Suprapubic skin (tissue), 4 donors: ENCODE measurements at regions not wholly inside any gene's neighbourhood (a gene's known extent, or its start where the extent isn't known, plus 50 kb on each side); places are given as distances from the start of the nearest gene placed in this dataset.
A peak's percentile ranks its signal among the peaks of the same experiment; 100 is the strongest.

Experiments used
- DNase-seq, 2 donors: peaks; one replicate each; pipeline ENCODE4 v3.0.0-alpha.2; 2019; ENCODE audit warnings: low spot score in 2 of 2
- H3K27ac ChIP-seq: fragments of 200-600 bp; sonication (generic); one replicate; pipeline ENCODE4 v1.5.1; 2019
- H3K27me3 ChIP-seq: fragments of 200-600 bp; sonication (generic); one replicate; pipeline ENCODE4 v1.5.1; 2019
- H3K36me3 ChIP-seq: fragments of 200-600 bp; sonication (generic); one replicate; pipeline ENCODE4 v1.5.1; 2019
- H3K4me1 ChIP-seq: fragments of 200-600 bp; sonication (generic); one replicate; pipeline ENCODE4 v1.5.1; 2019
- H3K4me3 ChIP-seq: fragments of 200-600 bp; sonication (generic); one replicate; pipeline ENCODE4 v1.5.1; 2019; ENCODE audit warnings: mild to moderate bottlenecking
- H3K9me3 ChIP-seq: fragments of 200-600 bp; sonication (generic); one replicate; pipeline ENCODE4 v1.5.1; 2019
- CTCF ChIP-seq, 2 donors: fragments of 200-600 bp in 1 of 2; fragments of 450-650 bp in 1 of 2; sonication (generic) in 1 of 2; IDR thresholded peaks; one replicate each; pipeline ENCODE4 v1.5.1; 2016 to 2019; ENCODE audit warnings: antibody characterized with exemption in 2 of 2, mild to moderate bottlenecking in 1 of 2, moderate library complexity in 1 of 2
- EP300 ChIP-seq: sonication (generic); formaldehyde crosslinking; IDR thresholded peaks from one replicate; pipeline ENCODE4 v1.6.1; 2017; ENCODE audit warnings: antibody characterized with exemption
- POLR2A ChIP-seq, 2 donors: fragments of 450-650 bp; IDR thresholded peaks; one replicate each; pipeline ENCODE4 v1.6.1; 2017; ENCODE audit warnings: antibody characterized with exemption in 2 of 2, mild to moderate bottlenecking in 2 of 2, moderate library complexity in 2 of 2
- POLR2AphosphoS5 ChIP-seq, 3 donors: sonication (generic); formaldehyde crosslinking; IDR thresholded peaks; one replicate each; pipeline ENCODE4 v1.6.1; 2017; ENCODE audit warnings: antibody characterized with exemption in 3 of 3
- whole genome bisulfite sequencing: methylation state at CpG from one replicate; pipeline ENCODE4 v1.1.5; 2018; 5-methylcytosine and 5-hydroxymethylcytosine counted together

- Histone ChIP-seq H3K4me1 (peaks cover 31% of the 10 kb centered on the region), H3K9me3 (no peaks in the 10 kb centered on the region), H3K36me3 (no peaks in the 10 kb centered on the region), H3K27ac (peak overlapping the region; percentile 71), H3K27me3 (no peaks in the 10 kb centered on the region), H3K4me3 (no peak overlapping the region)
- WGBS, result 36% methylated on average over 1 of the region's 1 CpG
- TF ChIP-seq CTCF (IDR thresholded peaks at IDR 0.05), result no peak
- no peak for DNase-seq
Measured at GRCh38 chr7:25754751-25755150, 397.2 kb upstream of the NFE2L3 start.

- Histone ChIP-seq H3K36me3 (no peaks in the 10 kb centered on the region), H3K4me1 (peaks cover 31% of the 10 kb centered on the region), H3K9me3 (no peaks in the 10 kb centered on the region), H3K27me3 (no peaks in the 10 kb centered on the region), H3K4me3 (no peak overlapping the region), H3K27ac (no peak overlapping the region)
- no peak for DNase-seq
- no peak for TF ChIP-seq EP300
- TF ChIP-seq POLR2A (IDR thresholded peaks at IDR 0.05), result no peak
- no peak for TF ChIP-seq POLR2AphosphoS5 (IDR thresholded peaks at IDR 0.05)
- TF ChIP-seq CTCF (IDR thresholded peaks at IDR 0.05), result no peak
Measured at GRCh38 chr7:25756601-25757000, 395.4 kb upstream of the NFE2L3 start.

- no peaks in the 10 kb centered on the region for H3K36me3 ChIP-seq
- peaks cover 22% of the 10 kb centered on the region for H3K4me1 ChIP-seq
- TF ChIP-seq POLR2AphosphoS5 (IDR thresholded peaks at IDR 0.05) (no peak), EP300 (no peak), POLR2A (IDR thresholded peaks at IDR 0.05) (no peak), CTCF (IDR thresholded peaks at IDR 0.05) (no peak)
- DNase-seq, result no peak
- no peak overlapping the region for H3K4me3 ChIP-seq
- no peaks in the 10 kb centered on the region for H3K27me3 ChIP-seq
- H3K9me3 ChIP-seq, result no peaks in the 10 kb centered on the region
- no peak overlapping the region for H3K27ac ChIP-seq
- 53% methylated on average over 4 of the region's 4 CpGs for WGBS
Measured at GRCh38 chr7:25758559-25758958, 393.4 kb upstream of the NFE2L3 start.

- TF ChIP-seq POLR2A (IDR thresholded peaks at IDR 0.05) (no peak), EP300 (no peak), POLR2AphosphoS5 (IDR thresholded peaks at IDR 0.05) (no peak), CTCF (IDR thresholded peaks at IDR 0.05) (no peak)
- no peaks in the 10 kb centered on the region for H3K36me3 ChIP-seq
Measured at GRCh38 chr7:25759286-25759685, 392.7 kb upstream of the NFE2L3 start.

GRCh38 chr7:25759748-25760147 lies 392.2 kb upstream of the NFE2L3 start:
- TF ChIP-seq POLR2A (IDR thresholded peaks at IDR 0.05), result no peak
- TF ChIP-seq EP300, result no peak
- TF ChIP-seq CTCF (IDR thresholded peaks at IDR 0.05), result no peak
- TF ChIP-seq POLR2AphosphoS5 (IDR thresholded peaks at IDR 0.05), result no peak
- Histone ChIP-seq H3K4me3 (no peak overlapping the region), H3K36me3 (no peaks in the 10 kb centered on the region), H3K9me3 (no peaks in the 10 kb centered on the region), H3K27ac (no peak overlapping the region), H3K4me1 (peaks cover 11% of the 10 kb centered on the region), H3K27me3 (no peaks in the 10 kb centered on the region)
- DNase-seq, result no peak
- 89% methylated on average over 3 of the region's 3 CpGs for WGBS

More at GRCh38 chr7:25759286-25759685, 392.7 kb upstream of the NFE2L3 start:
- Histone ChIP-seq H3K4me1 (peaks cover 15% of the 10 kb centered on the region), H3K9me3 (no peaks in the 10 kb centered on the region), H3K27ac (no peak overlapping the region), H3K27me3 (no peaks in the 10 kb centered on the region), H3K4me3 (no peak overlapping the region)
- DNase-seq, result no peak
